ENCODE measurements at regions not wholly inside any gene's neighbourhood (a gene's known extent, or its start where the extent isn't known, plus 50 kb on each side); places are given as distances from the start of the nearest gene placed in this dataset.

GRCh38 chr2:36289731-36290130 is 65.8 kb upstream of the CRIM1 start:
- TF ChIP-seq, protein P1, sequence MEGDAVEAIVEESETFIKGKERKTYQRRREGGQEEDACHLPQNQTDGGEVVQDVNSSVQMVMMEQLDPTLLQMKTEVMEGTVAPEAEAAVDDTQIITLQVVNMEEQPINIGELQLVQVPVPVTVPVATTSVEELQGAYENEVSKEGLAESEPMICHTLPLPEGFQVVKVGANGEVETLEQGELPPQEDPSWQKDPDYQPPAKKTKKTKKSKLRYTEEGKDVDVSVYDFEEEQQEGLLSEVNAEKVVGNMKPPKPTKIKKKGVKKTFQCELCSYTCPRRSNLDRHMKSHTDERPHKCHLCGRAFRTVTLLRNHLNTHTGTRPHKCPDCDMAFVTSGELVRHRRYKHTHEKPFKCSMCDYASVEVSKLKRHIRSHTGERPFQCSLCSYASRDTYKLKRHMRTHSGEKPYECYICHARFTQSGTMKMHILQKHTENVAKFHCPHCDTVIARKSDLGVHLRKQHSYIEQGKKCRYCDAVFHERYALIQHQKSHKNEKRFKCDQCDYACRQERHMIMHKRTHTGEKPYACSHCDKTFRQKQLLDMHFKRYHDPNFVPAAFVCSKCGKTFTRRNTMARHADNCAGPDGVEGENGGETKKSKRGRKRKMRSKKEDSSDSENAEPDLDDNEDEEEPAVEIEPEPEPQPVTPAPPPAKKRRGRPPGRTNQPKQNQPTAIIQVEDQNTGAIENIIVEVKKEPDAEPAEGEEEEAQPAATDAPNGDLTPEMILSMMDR (IDR thresholded peaks at IDR 0.05; ENCODE audit: insufficient read depth, low read depth, low read length), result no peak
- TF ChIP-seq EZH2 (IDR thresholded peaks at IDR 0.05; ENCODE audit: insufficient read depth, low read length), result no peak
